ENCODE measurements at regions not wholly inside any gene's neighbourhood (a gene's known extent, or its start where the extent isn't known, plus 50 kb on each side); places are given as distances from the start of the nearest gene placed in this dataset.

- Histone ChIP-seq H3K9ac (ENCODE audit: insufficient read depth, low read depth, low read length) (no peak overlapping the region), H3K27me3 (ENCODE audit: control insufficient read depth in 1 of 2, insufficient read depth in 2 of 2, low read length in 2 of 2) (no peaks in the 10 kb centered on the region; a peak in 1 of 5 replicates), H3K9me3 (ENCODE audit: low read length) (no peaks in the 10 kb centered on the region), H3K27ac (ENCODE audit: extremely low read length, insufficient read depth, low read length) (no peak overlapping the region), H2AFZ (ENCODE audit: low read length) (no peak overlapping the region), H3K36me3 (replicated peaks in 1 of 2; ENCODE audit: control insufficient read depth in 1 of 2, insufficient read depth in 2 of 2, low read length in 2 of 2) (no peaks in the 10 kb centered on the region), H4K20me1 (ENCODE audit: insufficient read depth, low read length) (no peaks in the 10 kb centered on the region), H3K4me1 (ENCODE audit: insufficient read depth, low read length) (no peaks in the 10 kb centered on the region), H3K79me2 (ENCODE audit: insufficient read depth, low read length) (no peaks in the 10 kb centered on the region), H3K4me3 (replicated peaks in 1 of 3; ENCODE audit: insufficient read depth in 1 of 3, low read depth in 2 of 3, low read length in 3 of 3) (no peak overlapping the region), H3K4me2 (ENCODE audit: low read depth, low read length) (no peak overlapping the region)
- in situ Hi-C loops (cut with HindIII; ENCODE audit: extremely low pct_ligation_motif_present, low pct_unique_long_range_greater_than_20kb) (no loop called here), intact Hi-C loops (cut with micrococcal nuclease; ENCODE audit: unreplicated experiment) (no loop called here)
- BruUV-seq (replicated peaks): no TSS peak
- ChIA-PET CTCF (ENCODE audit: low intra/inter-chr PET ratio, low total read pairs) (interaction anchor here (1.7 kb wide), 1 partner anchor 95 kb away, joined by 11 read pairs; no protein-coding TSS in a partner anchor), POLR2A (no interaction called here)
- no peak for ATAC-seq
- 73% methylated on average over 3 of the region's 3 CpGs for WGBS (ENCODE audit: low lambda C conversion rate)
- DNase-seq (ENCODE audit: low spot score): no peak
- no peak for FAIRE-seq
- TF ChIP-seq NR2C2 (CRISPR knock-in tag; IDR thresholded peaks at IDR 0.05; ENCODE audit: borderline replicate concordance): no peak
- no peak for TF ChIP-seq MEF2D (CRISPR knock-in tag; IDR thresholded peaks at IDR 0.05)
- no peak for TF ChIP-seq RAD21 (CRISPR knock-in tag; IDR thresholded peaks at IDR 0.05)
- TF ChIP-seq NFIC (IDR thresholded peaks at IDR 0.05; ENCODE audit: low read length): no peak
- no peak for TF ChIP-seq DR1 (CRISPR knock-in tag; IDR thresholded peaks at IDR 0.05)
- no peak for TF ChIP-seq SIN3B (IDR thresholded peaks at IDR 0.05; ENCODE audit: low read length)
- no peak for TF ChIP-seq THYN1 (CRISPR knock-in tag; IDR thresholded peaks at IDR 0.05; ENCODE audit: borderline replicate concordance, low read depth)
- TF ChIP-seq ZMAT3 (CRISPR knock-in tag; conservative IDR thresholded peaks at IDR 0.05): no peak
- no peak for TF ChIP-seq ASH2L (IDR thresholded peaks at IDR 0.05; ENCODE audit: insufficient read length, low read depth, low read length)
- TF ChIP-seq, protein P1, sequence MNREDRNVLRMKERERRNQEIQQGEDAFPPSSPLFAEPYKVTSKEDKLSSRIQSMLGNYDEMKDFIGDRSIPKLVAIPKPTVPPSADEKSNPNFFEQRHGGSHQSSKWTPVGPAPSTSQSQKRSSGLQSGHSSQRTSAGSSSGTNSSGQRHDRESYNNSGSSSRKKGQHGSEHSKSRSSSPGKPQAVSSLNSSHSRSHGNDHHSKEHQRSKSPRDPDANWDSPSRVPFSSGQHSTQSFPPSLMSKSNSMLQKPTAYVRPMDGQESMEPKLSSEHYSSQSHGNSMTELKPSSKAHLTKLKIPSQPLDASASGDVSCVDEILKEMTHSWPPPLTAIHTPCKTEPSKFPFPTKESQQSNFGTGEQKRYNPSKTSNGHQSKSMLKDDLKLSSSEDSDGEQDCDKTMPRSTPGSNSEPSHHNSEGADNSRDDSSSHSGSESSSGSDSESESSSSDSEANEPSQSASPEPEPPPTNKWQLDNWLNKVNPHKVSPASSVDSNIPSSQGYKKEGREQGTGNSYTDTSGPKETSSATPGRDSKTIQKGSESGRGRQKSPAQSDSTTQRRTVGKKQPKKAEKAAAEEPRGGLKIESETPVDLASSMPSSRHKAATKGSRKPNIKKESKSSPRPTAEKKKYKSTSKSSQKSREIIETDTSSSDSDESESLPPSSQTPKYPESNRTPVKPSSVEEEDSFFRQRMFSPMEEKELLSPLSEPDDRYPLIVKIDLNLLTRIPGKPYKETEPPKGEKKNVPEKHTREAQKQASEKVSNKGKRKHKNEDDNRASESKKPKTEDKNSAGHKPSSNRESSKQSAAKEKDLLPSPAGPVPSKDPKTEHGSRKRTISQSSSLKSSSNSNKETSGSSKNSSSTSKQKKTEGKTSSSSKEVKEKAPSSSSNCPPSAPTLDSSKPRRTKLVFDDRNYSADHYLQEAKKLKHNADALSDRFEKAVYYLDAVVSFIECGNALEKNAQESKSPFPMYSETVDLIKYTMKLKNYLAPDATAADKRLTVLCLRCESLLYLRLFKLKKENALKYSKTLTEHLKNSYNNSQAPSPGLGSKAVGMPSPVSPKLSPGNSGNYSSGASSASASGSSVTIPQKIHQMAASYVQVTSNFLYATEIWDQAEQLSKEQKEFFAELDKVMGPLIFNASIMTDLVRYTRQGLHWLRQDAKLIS (CRISPR knock-in tag; IDR thresholded peaks at IDR 0.05): no peak
- TF ChIP-seq CCDC6 (CRISPR knock-in tag; IDR thresholded peaks at IDR 0.05): no peak
- no peak for TF ChIP-seq BRF2 (CRISPR knock-in tag; IDR thresholded peaks at IDR 0.05)
- TF ChIP-seq ISL2 (CRISPR knock-in tag; IDR thresholded peaks at IDR 0.05): no peak
- TF ChIP-seq KLF11 (CRISPR knock-in tag; IDR thresholded peaks at IDR 0.05): no peak
- TF ChIP-seq CSRNP2 (CRISPR knock-in tag; conservative IDR thresholded peaks at IDR 0.05; ENCODE audit: low read depth): no peak
- no peak for TF ChIP-seq SMYD3 (CRISPR knock-in tag; IDR thresholded peaks at IDR 0.05)
- no peak for TF ChIP-seq MTF1 (CRISPR knock-in tag; IDR thresholded peaks at IDR 0.05)
- TF ChIP-seq ZNF275 (CRISPR knock-in tag; IDR thresholded peaks at IDR 0.05; ENCODE audit: borderline replicate concordance): no peak
Observed at GRCh38 chr14:59123531-59123930, 64.9 kb upstream of the DAAM1 start.

All from HepG2 (cell line).